ENCODE measurements at regions not wholly inside any gene's neighbourhood (a gene's known extent, or its start where the extent isn't known, plus 50 kb on each side); places are given as distances from the start of the nearest gene placed in this dataset.

GRCh38 chr13:108525827-108526226 is 103.6 kb upstream of the MYO16 start:
- ATAC-seq (ENCODE audit: low read depth) (no peak), DNase-seq (no peak)
- H3K36me3 Mint-ChIP-seq: no peaks in the 10 kb centered on the region
- no peak overlapping the region for H3K27ac Mint-ChIP-seq
- no peaks in the 10 kb centered on the region for H3K9me3 Mint-ChIP-seq
- H3K4me1 Mint-ChIP-seq: no peaks in the 10 kb centered on the region
- no peak overlapping the region for H3K4me3 Mint-ChIP-seq
- POLR2A ChIA-PET: no interaction called here
- no peaks in the 10 kb centered on the region for H3K27me3 Mint-ChIP-seq

GRCh38 chr13:108526286-108526685 is 103.1 kb upstream of the MYO16 start:
- no peak overlapping the region for H3K27ac Mint-ChIP-seq
- ATAC-seq (ENCODE audit: low read depth) (no peak), DNase-seq (no peak)
- POLR2A ChIA-PET: no interaction called here
- no peaks in the 10 kb centered on the region for H3K27me3 Mint-ChIP-seq
- no peak overlapping the region for H3K4me3 Mint-ChIP-seq
- H3K36me3 Mint-ChIP-seq: no peaks in the 10 kb centered on the region
- H3K4me1 Mint-ChIP-seq: no peaks in the 10 kb centered on the region
- no peaks in the 10 kb centered on the region for H3K9me3 Mint-ChIP-seq

GRCh38 chr13:108527844-108528243 is 101.6 kb upstream of the MYO16 start:
- no peaks in the 10 kb centered on the region for H3K36me3 Mint-ChIP-seq
- no peak overlapping the region for H3K4me3 Mint-ChIP-seq
- no peaks in the 10 kb centered on the region for H3K4me1 Mint-ChIP-seq
- ATAC-seq (ENCODE audit: low read depth): no peak
- H3K27ac Mint-ChIP-seq: no peak overlapping the region
- H3K27me3 Mint-ChIP-seq: no peaks in the 10 kb centered on the region
- POLR2A ChIA-PET: no interaction called here
- no peaks in the 10 kb centered on the region for H3K9me3 Mint-ChIP-seq
- DNase-seq: no peak

- POLR2A ChIA-PET: no interaction called here
- no peak overlapping the region for H3K4me3 Mint-ChIP-seq
- no peak for ATAC-seq (ENCODE audit: low read depth)
- H3K36me3 Mint-ChIP-seq: no peaks in the 10 kb centered on the region
- H3K27ac Mint-ChIP-seq: no peak overlapping the region
- H3K27me3 Mint-ChIP-seq: no peaks in the 10 kb centered on the region
- no peak for DNase-seq
- no peaks in the 10 kb centered on the region for H3K9me3 Mint-ChIP-seq
- no peaks in the 10 kb centered on the region for H3K4me1 Mint-ChIP-seq
Measured at GRCh38 chr13:108528303-108528702, 101.1 kb upstream of the MYO16 start.

GRCh38 chr13:108533842-108534241 is 95.6 kb upstream of the MYO16 start:
- no peaks in the 10 kb centered on the region for H3K4me1 Mint-ChIP-seq
- H3K27ac Mint-ChIP-seq: no peak overlapping the region
- no peaks in the 10 kb centered on the region for H3K9me3 Mint-ChIP-seq
- H3K27me3 Mint-ChIP-seq: no peaks in the 10 kb centered on the region
- no peak for DNase-seq
- ATAC-seq (ENCODE audit: low read depth): no peak
- no peaks in the 10 kb centered on the region for H3K36me3 Mint-ChIP-seq
- POLR2A ChIA-PET: no interaction called here
- no peak overlapping the region for H3K4me3 Mint-ChIP-seq

- Mint-ChIP-seq H3K27me3 (no peaks in the 10 kb centered on the region), H3K27ac (no peak overlapping the region), H3K9me3 (no peaks in the 10 kb centered on the region), H3K36me3 (no peaks in the 10 kb centered on the region), H3K4me3 (no peak overlapping the region), H3K4me1 (no peaks in the 10 kb centered on the region)
- no peak for DNase-seq
- POLR2A ChIA-PET: no interaction called here
- no peak for ATAC-seq (ENCODE audit: low read depth)
Measured at GRCh38 chr13:108534728-108535127, 94.7 kb upstream of the MYO16 start.

- no peaks in the 10 kb centered on the region for H3K4me1 Mint-ChIP-seq
- H3K36me3 Mint-ChIP-seq: no peaks in the 10 kb centered on the region
- H3K9me3 Mint-ChIP-seq: peaks cover 6% of the 10 kb centered on the region
- ATAC-seq (ENCODE audit: low read depth) (no peak), DNase-seq (no peak)
- POLR2A ChIA-PET: interaction anchor here (0.7 kb wide), 1 partner anchor 50 kb away, joined by 4 read pairs; no protein-coding TSS in a partner anchor
- H3K27me3 Mint-ChIP-seq: no peaks in the 10 kb centered on the region
- H3K4me3 Mint-ChIP-seq: no peak overlapping the region
- no peak overlapping the region for H3K27ac Mint-ChIP-seq
Measured at GRCh38 chr13:108549934-108550333, 79.5 kb upstream of the MYO16 start.

- H3K36me3 Mint-ChIP-seq: no peaks in the 10 kb centered on the region
- no peaks in the 10 kb centered on the region for H3K27me3 Mint-ChIP-seq
- H3K27ac Mint-ChIP-seq: no peak overlapping the region
- H3K4me1 Mint-ChIP-seq: no peaks in the 10 kb centered on the region
- H3K9me3 Mint-ChIP-seq: peaks cover 3% of the 10 kb centered on the region
- DNase-seq: no peak
- H3K4me3 Mint-ChIP-seq: no peak overlapping the region
- no peak for ATAC-seq (ENCODE audit: low read depth)
- POLR2A ChIA-PET: no interaction called here
Measured at GRCh38 chr13:108551674-108552073, 77.7 kb upstream of the MYO16 start.

- POLR2A ChIA-PET: no interaction called here
- H3K27ac Mint-ChIP-seq: no peak overlapping the region
- H3K4me1 Mint-ChIP-seq: no peaks in the 10 kb centered on the region
- ATAC-seq (ENCODE audit: low read depth): no peak
- no peaks in the 10 kb centered on the region for H3K36me3 Mint-ChIP-seq
- H3K4me3 Mint-ChIP-seq: no peak overlapping the region
- peaks cover 1% of the 10 kb centered on the region for H3K9me3 Mint-ChIP-seq
- no peaks in the 10 kb centered on the region for H3K27me3 Mint-ChIP-seq
- DNase-seq: no peak
Measured at GRCh38 chr13:108558489-108558888, 70.9 kb upstream of the MYO16 start.

GRCh38 chr13:108560093-108560492 is 69.3 kb upstream of the MYO16 start:
- no peaks in the 10 kb centered on the region for H3K36me3 Mint-ChIP-seq
- DNase-seq: no peak
- no peak overlapping the region for H3K27ac Mint-ChIP-seq
- no peaks in the 10 kb centered on the region for H3K27me3 Mint-ChIP-seq
- no peaks in the 10 kb centered on the region for H3K9me3 Mint-ChIP-seq
- no peak overlapping the region for H3K4me3 Mint-ChIP-seq
- no peak for ATAC-seq (ENCODE audit: low read depth)
- H3K4me1 Mint-ChIP-seq: no peaks in the 10 kb centered on the region
- POLR2A ChIA-PET: no interaction called here

GRCh38 chr13:108561149-108561548 is 68.3 kb upstream of the MYO16 start:
- H3K4me3 Mint-ChIP-seq: no peak overlapping the region
- H3K9me3 Mint-ChIP-seq: no peaks in the 10 kb centered on the region
- no peaks in the 10 kb centered on the region for H3K4me1 Mint-ChIP-seq
- no peak overlapping the region for H3K27ac Mint-ChIP-seq
- H3K27me3 Mint-ChIP-seq: no peaks in the 10 kb centered on the region
- no peaks in the 10 kb centered on the region for H3K36me3 Mint-ChIP-seq
- no peak for ATAC-seq (ENCODE audit: low read depth)
- DNase-seq: no peak
- POLR2A ChIA-PET: no interaction called here

- no peak for DNase-seq
- Mint-ChIP-seq H3K4me1 (no peaks in the 10 kb centered on the region), H3K4me3 (no peak overlapping the region), H3K27ac (no peak overlapping the region), H3K9me3 (no peaks in the 10 kb centered on the region), H3K36me3 (no peaks in the 10 kb centered on the region), H3K27me3 (peaks cover 1% of the 10 kb centered on the region)
- POLR2A ChIA-PET: no interaction called here
- ATAC-seq (ENCODE audit: low read depth): no peak
Measured at GRCh38 chr13:108566413-108567170, 62.8 kb upstream of the MYO16 start.

GRCh38 chr13:108572782-108573211 is 56.6 kb upstream of the MYO16 start:
- no peak overlapping the region for H3K4me3 Mint-ChIP-seq
- no peak overlapping the region for H3K27ac Mint-ChIP-seq
- ATAC-seq (ENCODE audit: low read depth): no peak
- H3K27me3 Mint-ChIP-seq: no peaks in the 10 kb centered on the region
- H3K36me3 Mint-ChIP-seq: no peaks in the 10 kb centered on the region
- H3K9me3 Mint-ChIP-seq: no peaks in the 10 kb centered on the region
- no peaks in the 10 kb centered on the region for H3K4me1 Mint-ChIP-seq
- POLR2A ChIA-PET: interaction anchor here (0.6 kb wide), 1 partner anchor 1577 kb away, joined by 3 read pairs; no protein-coding TSS in a partner anchor
- DNase-seq: no peak

- Mint-ChIP-seq H3K36me3 (no peaks in the 10 kb centered on the region), H3K4me3 (no peak overlapping the region), H3K27ac (no peak overlapping the region), H3K4me1 (no peaks in the 10 kb centered on the region), H3K9me3 (no peaks in the 10 kb centered on the region), H3K27me3 (no peaks in the 10 kb centered on the region)
- DNase-seq: no peak
- no peak for ATAC-seq (ENCODE audit: low read depth)
- POLR2A ChIA-PET: interaction anchor here (0.6 kb wide), 1 partner anchor 1576 kb away, joined by 3 read pairs; no protein-coding TSS in a partner anchor
Measured at GRCh38 chr13:108573455-108573854, 56.0 kb upstream of the MYO16 start.
